SU-DHL-6 (cell line): ENCODE measurements at regions not wholly inside any gene's neighbourhood (a gene's known extent, or its start where the extent isn't known, plus 50 kb on each side); places are given as distances from the start of the nearest gene placed in this dataset.

ENCODE experiments used
- CTCF ChIP-seq: fragments of 200-600 bp; sonication (generic); IDR thresholded peaks from one replicate; pipeline ENCODE4 v1.5.1; 2017; ENCODE audit warnings: antibody characterized with exemption, mild to moderate bottlenecking, low read length, moderate library complexity; ENCODE audit not compliant: insufficient read depth, poor library complexity, severe bottlenecking
- EZH2phosphoT487 ChIP-seq: fragments of 200-600 bp; sonication (generic), shearing (Covaris generic); conservative IDR thresholded peaks from 2 replicates; pipeline ENCODE4 v1.6.1; 2018; ENCODE audit warnings: mild to moderate bottlenecking, antibody characterized with exemption, low read length, moderate library complexity, mixed read lengths

GRCh38 chr18:73717570-73717969 lies 430.1 kb downstream of the FBXO15 start:
- TF ChIP-seq CTCF (no peak), EZH2phosphoT487 (no peak)
